ENCODE measurements at regions not wholly inside any gene's neighbourhood (a gene's known extent, or its start where the extent isn't known, plus 50 kb on each side); places are given as distances from the start of the nearest gene placed in this dataset.

DNA sequence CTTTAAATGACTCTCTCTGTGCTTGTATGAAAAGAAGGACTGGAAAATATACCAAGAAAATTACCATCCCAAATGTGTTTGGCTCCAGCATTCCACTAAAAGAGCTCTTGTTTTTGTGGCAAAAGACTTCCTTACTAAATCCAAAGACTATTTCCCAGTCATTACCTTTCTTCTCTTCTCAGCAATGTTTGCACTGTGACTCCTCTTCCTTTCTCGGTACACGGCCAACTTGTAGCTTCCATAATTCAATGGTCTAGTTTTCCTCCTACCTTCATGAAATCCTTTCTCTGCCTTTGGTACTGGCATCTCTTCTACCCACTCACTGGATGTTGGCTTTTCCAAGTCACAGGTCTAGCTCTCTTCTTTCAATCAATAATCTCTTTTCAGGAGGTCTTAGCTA is 568.5 kb upstream of the JAG1 start (continued):
- TF ChIP-seq, protein P1, sequence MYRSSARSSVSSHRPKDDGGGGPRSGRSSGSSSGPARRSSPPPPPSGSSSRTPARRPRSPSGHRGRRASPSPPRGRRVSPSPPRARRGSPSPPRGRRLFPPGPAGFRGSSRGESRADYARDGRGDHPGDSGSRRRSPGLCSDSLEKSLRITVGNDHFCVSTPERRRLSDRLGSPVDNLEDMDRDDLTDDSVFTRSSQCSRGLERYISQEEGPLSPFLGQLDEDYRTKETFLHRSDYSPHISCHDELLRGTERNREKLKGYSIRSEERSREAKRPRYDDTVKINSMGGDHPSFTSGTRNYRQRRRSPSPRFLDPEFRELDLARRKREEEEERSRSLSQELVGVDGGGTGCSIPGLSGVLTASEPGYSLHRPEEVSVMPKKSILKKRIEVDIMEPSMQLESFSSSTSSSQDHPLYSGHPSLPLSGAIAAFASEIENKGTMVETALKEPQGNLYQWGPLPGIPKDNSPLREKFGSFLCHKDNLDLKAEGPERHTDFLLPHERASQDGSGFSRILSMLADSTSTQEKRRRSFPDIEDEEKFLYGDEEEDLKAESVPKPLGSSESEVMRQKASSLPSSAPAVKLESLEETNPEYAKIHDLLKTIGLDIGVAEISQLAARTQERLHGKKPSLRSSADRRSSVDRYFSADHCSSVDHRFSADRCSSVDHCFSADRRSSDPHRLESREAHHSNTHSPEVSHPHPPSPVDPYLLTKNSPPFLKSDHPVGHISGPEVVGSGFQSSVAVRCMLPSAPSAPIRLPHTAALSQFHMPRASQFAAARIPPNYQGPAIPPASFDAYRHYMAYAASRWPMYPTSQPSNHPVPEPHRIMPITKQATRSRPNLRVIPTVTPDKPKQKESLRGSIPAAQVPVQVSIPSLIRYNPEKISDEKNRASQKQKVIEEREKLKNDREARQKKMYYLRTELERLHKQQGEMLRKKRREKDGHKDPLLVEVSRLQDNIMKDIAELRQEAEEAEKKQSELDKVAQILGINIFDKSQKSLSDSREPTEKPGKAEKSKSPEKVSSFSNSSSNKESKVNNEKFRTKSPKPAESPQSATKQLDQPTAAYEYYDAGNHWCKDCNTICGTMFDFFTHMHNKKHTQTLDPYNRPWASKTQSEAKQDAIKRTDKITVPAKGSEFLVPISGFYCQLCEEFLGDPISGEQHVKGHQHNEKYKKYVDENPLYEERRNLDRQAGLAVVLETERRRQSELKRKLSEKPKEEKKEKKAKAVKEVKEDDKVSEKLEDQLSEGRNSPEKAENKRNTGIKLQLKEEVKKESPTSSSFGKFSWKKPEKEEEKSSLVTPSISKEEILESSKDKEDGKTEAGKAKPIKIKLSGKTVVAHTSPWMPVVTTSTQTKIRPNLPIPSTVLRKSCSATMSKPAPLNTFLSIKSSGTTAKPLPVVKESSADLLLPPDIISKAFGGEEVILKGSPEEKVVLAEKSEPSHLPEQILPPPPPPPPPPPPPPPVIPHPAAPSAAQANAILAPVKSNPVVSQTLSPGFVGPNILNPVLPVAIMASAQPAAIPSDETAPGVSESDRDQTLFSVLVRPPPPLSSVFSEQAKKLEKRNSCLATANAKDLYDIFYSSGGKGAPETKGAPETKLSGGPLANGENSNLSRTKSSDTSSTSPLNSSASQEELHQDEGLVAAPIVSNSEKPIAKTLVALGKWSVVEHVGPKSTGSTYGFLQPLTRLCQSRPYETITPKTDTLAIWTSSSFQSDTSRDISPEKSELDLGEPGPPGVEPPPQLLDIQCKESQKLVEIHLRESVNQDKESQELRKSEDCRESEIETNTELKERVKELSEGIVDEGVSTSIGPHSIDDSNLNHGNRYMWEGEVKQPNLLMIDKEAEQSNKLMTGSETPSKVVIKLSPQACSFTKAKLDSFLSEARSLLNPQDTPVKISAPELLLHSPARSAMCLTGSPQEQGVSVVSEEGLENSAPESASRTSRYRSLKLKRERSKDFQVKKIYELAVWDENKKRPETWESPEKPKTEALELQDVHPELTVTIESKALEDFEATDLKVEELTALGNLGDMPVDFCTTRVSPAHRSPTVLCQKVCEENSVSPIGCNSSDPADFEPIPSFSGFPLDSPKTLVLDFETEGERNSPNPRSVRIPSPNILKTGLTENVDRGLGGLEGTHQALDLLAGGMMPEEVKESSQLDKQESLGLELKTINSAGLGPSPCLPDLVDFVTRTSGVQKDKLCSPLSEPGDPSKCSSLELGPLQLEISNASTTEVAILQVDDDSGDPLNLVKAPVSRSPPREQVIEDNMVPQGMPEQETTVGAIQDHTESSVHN (CRISPR knock-in tag; IDR thresholded peaks at IDR 0.05), result no peak
- TF ChIP-seq SMC3 (IDR thresholded peaks at IDR 0.05; ENCODE audit: low read length) (no peak), RFXANK (CRISPR knock-in tag; IDR thresholded peaks at IDR 0.05) (no peak)

DNA sequence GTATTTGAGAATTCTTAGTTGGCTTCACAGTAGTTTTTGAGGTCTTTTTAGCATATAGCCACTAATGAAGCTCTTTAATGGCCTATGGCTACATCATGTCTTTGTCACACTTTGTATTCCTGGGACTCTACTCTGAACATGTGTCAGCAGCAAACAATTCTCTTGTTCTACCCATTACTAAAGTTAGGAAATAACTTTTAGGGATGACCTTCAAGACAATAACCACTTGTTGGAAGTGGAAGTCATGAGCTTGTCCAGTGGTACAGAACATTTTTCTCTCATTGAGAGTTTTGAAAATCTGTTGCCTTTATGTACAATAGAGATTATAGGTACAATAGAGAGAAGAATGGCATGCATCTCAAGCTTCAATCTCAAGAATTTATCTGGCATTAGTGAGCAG is 571.6 kb upstream of the JAG1 start:
- intact Hi-C loops (cut with micrococcal nuclease; ENCODE audit: unreplicated experiment) (no loop called here), in situ Hi-C loops (cut with HindIII; ENCODE audit: extremely low pct_ligation_motif_present, low pct_unique_long_range_greater_than_20kb) (no loop called here)
- ATAC-seq, result no peak
- no peaks in the 10 kb centered on the region for H3K9me3 ChIP-seq (ENCODE audit: low read length)
- no peak for TF ChIP-seq ZNF33B (CRISPR knock-in tag; IDR thresholded peaks at IDR 0.05)
- no peak for TF ChIP-seq ARNT (IDR thresholded peaks at IDR 0.05)
- no peak for TF ChIP-seq TBX2 (CRISPR knock-in tag; IDR thresholded peaks at IDR 0.05; ENCODE audit: borderline replicate concordance)
- no peak for TF ChIP-seq ZNF160 (CRISPR knock-in tag; IDR thresholded peaks at IDR 0.05)
- TF ChIP-seq, protein P2, sequence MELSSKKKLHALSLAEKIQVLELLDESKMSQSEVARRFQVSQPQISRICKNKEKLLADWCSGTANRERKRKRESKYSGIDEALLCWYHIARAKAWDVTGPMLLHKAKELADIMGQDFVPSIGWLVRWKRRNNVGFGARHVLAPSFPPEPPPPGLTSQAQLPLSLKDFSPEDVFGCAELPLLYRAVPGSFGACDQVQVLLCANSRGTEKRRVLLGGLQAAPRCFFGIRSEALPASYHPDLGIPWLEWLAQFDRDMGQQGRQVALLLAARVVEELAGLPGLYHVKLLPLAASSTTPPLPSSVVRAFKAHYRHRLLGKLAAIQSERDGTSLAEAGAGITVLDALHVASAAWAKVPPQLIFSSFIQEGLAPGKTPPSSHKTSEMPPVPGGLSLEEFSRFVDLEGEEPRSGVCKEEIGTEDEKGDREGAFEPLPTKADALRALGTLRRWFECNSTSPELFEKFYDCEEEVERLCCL (CRISPR knock-in tag; IDR thresholded peaks at IDR 0.05; ENCODE audit: borderline replicate concordance), result no peak
- no peak for TF ChIP-seq LCORL (IDR thresholded peaks at IDR 0.05)
- no peak for TF ChIP-seq LCORL (CRISPR knock-in tag; IDR thresholded peaks at IDR 0.05)
- TF ChIP-seq TAF15 (IDR thresholded peaks at IDR 0.05; ENCODE audit: low read depth, low read length, poor library complexity, severe bottlenecking), result no peak
- no peak for TF ChIP-seq FOXM1 (CRISPR knock-in tag; IDR thresholded peaks at IDR 0.05)
- TF ChIP-seq FOSL1 (CRISPR knock-in tag; IDR thresholded peaks at IDR 0.05; ENCODE audit: borderline replicate concordance), result no peak
- no peak for TF ChIP-seq ZSCAN21 (CRISPR knock-in tag; IDR thresholded peaks at IDR 0.05; ENCODE audit: borderline replicate concordance)
- no peak for TF ChIP-seq ZKSCAN5 (CRISPR knock-in tag; IDR thresholded peaks at IDR 0.05)
- no peak for TF ChIP-seq NFIC (IDR thresholded peaks at IDR 0.05; ENCODE audit: low read length)
- TF ChIP-seq ZNF224 (CRISPR knock-in tag; IDR thresholded peaks at IDR 0.05), result no peak
- no peak for TF ChIP-seq ATRX (CRISPR knock-in tag; IDR thresholded peaks at IDR 0.05; ENCODE audit: borderline replicate concordance)
- H3K27me3 ChIP-seq (ENCODE audit: control insufficient read depth in 1 of 2, insufficient read depth in 2 of 2, low read length in 2 of 2), result peaks cover 0 to 28% of the 10 kb centered on the region in 2 experiments; a peak in 2 of 5 replicates
- no peak for DNase-seq (ENCODE audit: low spot score)
- H3K27ac ChIP-seq (ENCODE audit: extremely low read length, insufficient read depth, low read length), result no peak overlapping the region
- no peak overlapping the region for H3K4me2 ChIP-seq (ENCODE audit: low read depth, low read length)
- H3K36me3 ChIP-seq (replicated peaks in 1 of 2; ENCODE audit: control insufficient read depth in 1 of 2, insufficient read depth in 2 of 2, low read length in 2 of 2), result no peaks in the 10 kb centered on the region
- no peaks in the 10 kb centered on the region for H3K79me2 ChIP-seq (ENCODE audit: insufficient read depth, low read length)
- no peak overlapping the region for H2AFZ ChIP-seq (ENCODE audit: low read length)
- CTCF ChIA-PET (ENCODE audit: low intra/inter-chr PET ratio, low total read pairs), result no interaction called here
- H3K4me3 ChIP-seq (replicated peaks in 1 of 3; ENCODE audit: insufficient read depth in 1 of 3, low read depth in 2 of 3, low read length in 3 of 3), result no peak overlapping the region
- FAIRE-seq, result no peak
- H3K9ac ChIP-seq (ENCODE audit: insufficient read depth, low read depth, low read length), result no peak overlapping the region
- H4K20me1 ChIP-seq (ENCODE audit: insufficient read depth, low read length), result no peaks in the 10 kb centered on the region
- peaks cover 9% of the 10 kb centered on the region; the same call in 1 of the 2 replicates for H3K4me1 ChIP-seq (ENCODE audit: insufficient read depth, low read length)
- no TSS peak for BruUV-seq (replicated peaks)
- POLR2A ChIA-PET, result no interaction called here
